ENCODE measurements at regions not wholly inside any gene's neighbourhood (a gene's known extent, or its start where the extent isn't known, plus 50 kb on each side); places are given as distances from the start of the nearest gene placed in this dataset.
A peak's percentile ranks its signal among the peaks of the same experiment; 100 is the strongest.

GRCh38 chr16:54538276-54538675 is 251.7 kb upstream of the IRX3 start:
- TF ChIP-seq CTCF (IDR thresholded peaks at IDR 0.05; ENCODE audit: insufficient read depth, missing control alignments) = peak; percentile 38
- DNase-seq (ENCODE audit: insufficient read length, low spot score) (no peak), FAIRE-seq (no peak)

GRCh38 chr16:54533856-54534490 is 247.4 kb upstream of the IRX3 start:
- DNase-seq (ENCODE audit: insufficient read length, low spot score) (no peak), FAIRE-seq (no peak)
- TF ChIP-seq CTCF (IDR thresholded peaks at IDR 0.05; ENCODE audit: insufficient read depth, missing control alignments) = no peak

- no peak for TF ChIP-seq CTCF (IDR thresholded peaks at IDR 0.05; ENCODE audit: insufficient read depth, missing control alignments)
- FAIRE-seq (no peak), DNase-seq (ENCODE audit: insufficient read length, low spot score) (no peak)
Measured at GRCh38 chr16:54526916-54527315, 240.3 kb upstream of the IRX3 start.

DNA sequence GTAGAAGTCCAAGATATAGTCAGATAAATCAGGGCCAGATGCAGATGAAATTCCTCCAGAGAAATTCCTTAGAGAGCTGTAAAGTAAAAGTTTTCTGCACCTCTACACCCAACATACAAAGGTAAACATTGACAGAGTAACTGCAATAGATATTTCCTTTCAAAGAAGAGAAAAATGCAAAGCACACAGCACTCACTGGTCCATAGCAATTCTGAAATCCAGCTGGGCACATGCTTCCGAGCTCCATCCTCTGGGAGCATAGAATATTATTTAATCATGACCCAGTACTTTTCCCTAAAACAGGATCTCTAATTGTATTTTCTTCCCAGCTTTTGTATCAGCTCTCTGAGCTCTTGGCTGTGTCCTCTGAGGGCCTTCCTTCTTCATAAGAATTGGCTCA is 239.5 kb upstream of the IRX3 start:
- DNase-seq (ENCODE audit: insufficient read length, low spot score) (no peak), FAIRE-seq (no peak)
- no peak for TF ChIP-seq CTCF (IDR thresholded peaks at IDR 0.05; ENCODE audit: insufficient read depth, missing control alignments)

GRCh38 chr16:54525104-54525503 is 238.5 kb upstream of the IRX3 start:
- FAIRE-seq (no peak), DNase-seq (ENCODE audit: insufficient read length, low spot score) (no peak)
- no peak for TF ChIP-seq CTCF (IDR thresholded peaks at IDR 0.05; ENCODE audit: insufficient read depth, missing control alignments)

DNA sequence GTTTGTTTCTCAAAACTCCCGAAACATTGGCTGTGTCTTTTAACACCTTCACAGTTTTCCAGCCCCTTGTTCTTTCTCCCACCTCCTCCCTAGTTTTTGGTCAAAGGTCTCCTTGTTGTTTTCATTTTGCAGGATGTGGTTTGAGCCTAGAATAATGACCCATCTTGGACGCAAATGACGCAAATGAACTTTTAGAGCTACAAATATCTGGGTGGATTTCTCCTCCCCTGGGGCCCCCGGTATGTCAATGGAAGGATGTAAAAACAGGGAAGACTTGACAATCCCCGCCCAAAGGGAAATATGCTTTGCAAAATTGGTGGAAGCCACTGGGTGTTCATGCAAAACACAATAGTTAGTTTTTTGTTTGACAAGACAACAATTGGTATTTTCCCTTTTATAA is 236.0 kb upstream of the IRX3 start:
- no peak for TF ChIP-seq CTCF (IDR thresholded peaks at IDR 0.05; ENCODE audit: insufficient read depth, missing control alignments)
- no peak for DNase-seq (ENCODE audit: insufficient read length, low spot score)
- no peak for FAIRE-seq

DNA sequence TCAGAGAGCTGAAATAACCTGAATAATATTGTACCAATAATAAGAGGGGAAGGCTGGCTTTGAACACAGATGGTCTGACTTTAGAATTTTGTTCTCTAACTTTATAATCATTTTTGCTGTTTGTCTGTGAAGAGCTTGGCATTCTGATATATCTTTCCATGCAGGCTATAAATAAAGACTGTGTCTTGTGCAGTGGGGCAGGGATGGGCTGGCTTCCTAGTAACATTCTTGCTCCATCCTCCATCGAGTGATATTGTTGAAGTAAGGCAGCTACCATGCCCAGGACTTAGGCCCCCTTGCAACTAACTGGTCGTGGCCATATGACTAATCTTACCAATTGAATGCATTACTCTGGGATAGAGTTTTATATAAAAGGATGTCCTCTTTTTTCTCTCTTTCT is 234.7 kb upstream of the IRX3 start:
- no peak for TF ChIP-seq CTCF (IDR thresholded peaks at IDR 0.05; ENCODE audit: insufficient read depth, missing control alignments)
- FAIRE-seq = no peak
- no peak for DNase-seq (ENCODE audit: insufficient read length, low spot score)
